NCI-H1417 (cell line): ENCODE measurements at regions not wholly inside any gene's neighbourhood (a gene's known extent, or its start where the extent isn't known, plus 50 kb on each side); places are given as distances from the start of the nearest gene placed in this dataset.
"Not testable (repeated sequence)": the region's sequence is repeated elsewhere in the genome, so short reads cannot be mapped to it uniquely, and the experiment has no call there.

Experiments
- DNase-seq, 3 experiments: peaks; one replicate each; lab custom pipeline; 2025; lab: John Stamatoyannopoulos, UW

GRCh38 chr4:23958749-23959148 is 68.9 kb upstream of the PPARGC1A start:
- DNase-seq: no peak

- DNase-seq: no peak
Measured at GRCh38 chr4:23957465-23957864, 67.6 kb upstream of the PPARGC1A start.

- no peak for DNase-seq
Measured at GRCh38 chr4:23956601-23957364, 66.9 kb upstream of the PPARGC1A start.

GRCh38 chr4:23952258-23952657 is 62.4 kb upstream of the PPARGC1A start:
- no peak for DNase-seq

- DNase-seq: no peak
Measured at GRCh38 chr4:23947826-23948225, 58.0 kb upstream of the PPARGC1A start.

- DNase-seq: no peak
Measured at GRCh38 chr4:23946299-23946698, 56.5 kb upstream of the PPARGC1A start.

GRCh38 chr4:23945451-23946017 is 55.7 kb upstream of the PPARGC1A start:
- no peak for DNase-seq

- DNase-seq: not testable (repeated sequence)
Measured at GRCh38 chr4:23944556-23944955, 54.7 kb upstream of the PPARGC1A start.

- no peak for DNase-seq
Measured at GRCh38 chr4:23943478-23943877, 53.6 kb upstream of the PPARGC1A start.

GRCh38 chr4:23942471-23942870 is 52.6 kb upstream of the PPARGC1A start:
- no peak for DNase-seq
